Fibroblast of skin of back (primary cell): ENCODE measurements at regions not wholly inside any gene's neighbourhood (a gene's known extent, or its start where the extent isn't known, plus 50 kb on each side); places are given as distances from the start of the nearest gene placed in this dataset.
"Not testable (repeated sequence)": the region's sequence is repeated elsewhere in the genome, so short reads cannot be mapped to it uniquely, and the experiment has no call there.

ENCODE experiments used
- DNase-seq: peaks from one replicate; pipeline ENCODE4 v3.0.0-alpha.2; 2013

DNA sequence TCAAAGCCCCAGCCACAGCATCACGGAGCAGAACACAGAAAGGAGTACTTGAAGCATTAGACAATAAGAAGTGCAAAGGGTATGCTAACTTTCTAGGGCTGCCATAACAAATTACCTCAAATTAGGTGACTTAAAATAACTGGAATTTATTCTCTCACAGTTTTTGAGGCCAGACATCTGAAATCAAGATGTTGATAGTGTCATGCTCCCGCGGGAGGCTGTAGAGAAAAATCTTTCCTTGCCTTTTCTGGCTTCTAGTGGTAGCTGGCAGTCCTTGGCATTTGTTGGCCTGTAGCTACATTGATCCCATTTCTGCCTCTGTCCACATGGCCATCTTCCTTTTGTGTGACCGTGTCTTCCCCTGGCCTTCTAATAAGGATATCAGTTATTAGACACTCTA is 51.9 kb upstream of the SPDL1 start:
- no peak for DNase-seq

GRCh38 chr5:169527863-169528262 is 55.7 kb upstream of the SPDL1 start:
- DNase-seq: peak; percentile 53

- no peak for DNase-seq
Observed at GRCh38 chr5:169527066-169527465, 56.5 kb upstream of the SPDL1 start.

DNA sequence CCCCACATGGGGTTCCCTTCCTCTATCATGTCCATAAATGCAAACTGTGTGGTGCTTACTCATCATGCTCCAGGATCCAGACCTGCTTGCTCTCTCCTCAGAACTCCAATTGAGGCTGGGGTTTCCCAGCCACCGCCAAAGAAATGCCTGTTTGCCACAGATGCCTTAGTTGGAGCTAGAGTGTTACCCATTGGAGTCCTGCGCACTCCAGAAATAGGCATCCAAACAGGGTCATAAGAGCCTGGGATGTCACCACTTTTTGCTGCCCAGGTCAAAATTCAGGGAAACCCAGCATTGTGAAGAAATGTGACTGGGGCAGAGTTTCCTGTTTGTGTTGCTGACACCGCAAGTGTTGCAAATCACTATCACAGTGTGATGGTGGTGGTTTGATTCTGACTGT is 60.7 kb upstream of the SPDL1 start:
- DNase-seq: no peak

GRCh38 chr5:169521366-169521983 is 62.1 kb upstream of the SPDL1 start:
- DNase-seq: peak; percentile 20

GRCh38 chr5:169519358-169519757 is 64.2 kb upstream of the SPDL1 start:
- DNase-seq: no peak

- not testable (repeated sequence) for DNase-seq
Observed at GRCh38 chr5:169518779-169519178, 64.8 kb upstream of the SPDL1 start.

- no peak for DNase-seq
Observed at GRCh38 chr5:169512385-169512784, 71.2 kb upstream of the SPDL1 start.

DNA sequence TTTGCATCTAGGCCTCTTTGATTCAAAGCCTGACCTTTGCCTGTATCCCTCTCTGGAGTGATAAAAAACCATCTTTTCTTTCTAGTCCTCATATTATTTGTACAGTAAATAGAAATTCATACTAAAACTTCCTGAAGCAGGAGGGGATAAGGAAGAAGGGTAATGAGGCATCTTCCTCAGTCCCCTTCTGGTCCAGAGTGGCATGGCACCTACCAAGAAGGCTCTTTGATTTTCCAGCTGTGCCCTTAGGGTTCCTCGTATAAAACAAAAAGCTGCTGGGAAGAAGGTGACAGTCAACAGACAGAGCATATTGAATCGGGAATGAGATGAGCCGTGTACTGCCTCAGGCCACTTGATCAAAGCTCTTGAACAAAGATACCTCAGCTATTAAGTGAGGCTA is 71.9 kb upstream of the SPDL1 start:
- DNase-seq: no peak

- no peak for DNase-seq
Observed at GRCh38 chr5:169507051-169507450, 76.5 kb upstream of the SPDL1 start.

DNA sequence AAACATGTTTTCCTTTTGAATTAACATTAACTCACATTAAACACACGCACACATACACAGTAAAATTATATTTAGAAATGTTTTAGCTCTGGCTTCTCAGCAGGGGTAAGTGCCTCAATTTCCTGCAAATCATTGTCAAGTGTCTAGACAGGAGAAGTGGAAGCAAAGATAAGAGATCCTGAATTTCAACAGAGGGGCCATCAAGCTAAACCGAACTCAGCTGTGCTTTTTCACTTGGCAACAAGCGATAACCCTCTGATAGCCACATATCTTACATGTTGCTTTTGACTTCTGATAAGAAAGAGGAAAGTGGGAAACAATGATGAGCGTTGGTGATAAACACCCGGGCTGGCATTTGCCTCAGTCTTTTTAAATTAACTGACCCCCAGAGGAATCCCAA is 79.7 kb upstream of the SPDL1 start:
- no peak for DNase-seq

- no peak for DNase-seq
Observed at GRCh38 chr5:169499990-169500505, 83.5 kb upstream of the SPDL1 start.

- no peak for DNase-seq
Observed at GRCh38 chr5:169496878-169497277, 86.7 kb upstream of the SPDL1 start.

DNA sequence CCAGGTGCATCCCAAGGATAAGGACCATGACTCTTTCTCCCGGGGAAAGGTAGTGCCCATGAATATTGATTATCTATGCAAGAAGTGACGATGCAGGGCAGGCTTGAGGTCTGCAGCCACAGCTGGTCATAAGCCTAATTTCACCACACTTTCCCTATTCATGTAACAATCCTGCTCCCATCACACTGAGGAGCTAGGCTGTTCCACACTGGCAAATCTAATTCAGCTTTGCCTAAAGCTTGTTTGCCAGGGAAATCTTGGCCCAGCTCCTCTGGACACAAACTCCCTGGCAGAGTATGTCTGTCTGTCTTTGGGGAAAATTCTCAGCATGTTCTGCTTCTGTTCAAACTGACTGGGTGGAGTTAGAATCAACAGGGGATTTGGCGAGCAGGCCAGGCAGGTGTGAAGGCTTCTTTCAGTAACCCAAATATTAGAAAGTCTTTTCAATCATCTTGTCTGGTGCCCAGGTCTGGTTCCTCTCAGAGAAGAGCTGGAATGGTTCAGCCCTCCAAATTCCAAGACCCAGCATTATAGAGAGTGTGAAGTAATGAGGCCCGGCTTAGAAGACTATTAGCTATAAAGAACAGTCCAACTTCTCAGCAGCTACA is 88.5 kb upstream of the SPDL1 start:
- no peak for DNase-seq

DNA sequence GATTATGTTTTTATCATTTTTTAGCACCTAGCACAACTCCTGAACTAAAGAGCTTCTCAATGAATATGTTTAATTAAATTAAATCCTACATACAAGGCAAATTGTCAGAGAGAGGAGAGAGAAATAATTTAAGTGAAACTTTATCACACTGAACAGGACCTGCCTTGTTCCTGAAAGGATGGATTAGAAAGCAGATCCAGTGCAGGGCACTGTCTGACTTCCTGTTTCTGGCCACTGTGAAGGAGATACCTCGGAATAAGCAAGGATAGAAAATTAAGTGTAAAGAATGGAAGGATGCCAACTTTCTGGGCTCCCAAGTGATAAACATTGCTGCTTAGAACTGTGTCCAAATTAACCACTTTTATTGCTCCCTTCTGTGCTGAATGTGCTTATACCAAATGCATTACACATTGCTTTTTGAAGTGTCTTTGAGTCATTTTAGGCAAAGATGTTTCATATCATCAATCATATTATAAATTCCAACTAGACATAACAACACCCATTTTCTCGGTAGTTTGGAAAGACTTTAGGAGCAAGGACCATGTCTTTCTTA is 89.1 kb upstream of the SPDL1 start:
- DNase-seq: no peak

GRCh38 chr5:169474226-169474625 is 109.3 kb upstream of the SPDL1 start:
- no peak for DNase-seq

DNA sequence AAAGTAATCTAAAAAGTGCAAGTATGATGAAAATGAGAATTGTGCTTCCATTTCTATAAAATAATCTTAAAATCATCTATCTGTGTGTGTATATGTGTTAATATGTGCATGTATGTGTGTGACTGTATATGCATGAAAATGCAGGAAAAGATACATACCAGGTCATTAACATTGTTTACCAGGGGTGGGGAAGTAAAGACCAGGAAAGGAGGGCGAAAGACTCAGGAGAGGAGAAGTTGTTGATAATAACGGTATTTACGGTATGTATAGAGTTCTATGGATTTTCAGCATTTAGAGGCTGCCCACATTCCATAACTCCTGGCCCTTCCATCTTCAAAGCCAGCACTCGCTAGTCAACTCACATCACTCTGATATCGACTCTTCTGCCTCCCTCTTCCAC is 111.0 kb upstream of the SPDL1 start:
- no peak for DNase-seq

GRCh38 chr5:169471021-169471420 is 112.6 kb upstream of the SPDL1 start:
- no peak for DNase-seq

GRCh38 chr5:169467041-169467771 is 116.4 kb upstream of the SPDL1 start:
- DNase-seq: no peak

- DNase-seq: peak; percentile 36
Observed at GRCh38 chr5:169460896-169461295, 122.7 kb upstream of the SPDL1 start.

GRCh38 chr5:169460123-169460522 is 123.5 kb upstream of the SPDL1 start:
- DNase-seq: no peak

GRCh38 chr5:169458221-169458620 is 125.4 kb upstream of the SPDL1 start:
- no peak for DNase-seq

DNA sequence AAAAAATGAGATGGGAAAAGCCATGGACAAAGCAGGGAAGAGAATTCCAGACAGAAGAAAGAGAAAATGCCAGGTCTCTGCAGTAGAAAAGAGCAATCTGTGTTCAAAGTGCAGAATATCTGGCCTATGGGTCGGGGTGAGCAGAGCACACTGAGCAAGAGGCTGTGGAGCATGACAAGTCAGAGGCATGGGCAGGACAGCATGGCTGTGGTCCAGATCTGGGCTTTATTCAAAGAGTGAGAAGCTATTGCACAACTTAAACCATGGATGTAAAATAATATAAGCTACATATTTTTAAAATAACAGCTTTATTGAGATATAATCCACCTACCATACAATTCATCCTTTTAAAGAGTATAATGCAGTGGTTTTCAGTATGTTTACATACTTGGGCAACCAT is 133.1 kb upstream of the SPDL1 start:
- DNase-seq: no peak

DNA sequence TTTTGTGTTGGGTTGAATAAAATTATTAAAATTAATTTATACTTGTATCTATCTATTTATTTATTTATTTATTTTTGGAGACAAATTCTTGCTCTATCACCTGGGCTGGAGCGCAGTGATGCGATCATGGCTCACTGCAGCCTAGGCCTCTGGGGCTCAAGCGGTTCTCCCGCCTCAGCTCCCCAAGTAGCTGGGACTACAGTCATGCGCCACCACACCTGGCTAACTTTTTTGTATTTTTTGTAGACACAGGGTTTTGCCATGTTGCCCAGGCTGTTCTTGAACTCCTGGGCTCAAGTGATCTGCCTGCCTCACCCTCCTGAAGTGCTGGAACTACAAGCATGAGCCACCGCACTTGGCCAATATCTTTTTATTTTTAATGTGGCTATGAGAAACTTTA is 134.7 kb upstream of the SPDL1 start:
- DNase-seq: no peak
